ENCODE measurements at regions not wholly inside any gene's neighbourhood (a gene's known extent, or its start where the extent isn't known, plus 50 kb on each side); places are given as distances from the start of the nearest gene placed in this dataset.
A peak's percentile ranks its signal among the peaks of the same experiment; 100 is the strongest.

DNA sequence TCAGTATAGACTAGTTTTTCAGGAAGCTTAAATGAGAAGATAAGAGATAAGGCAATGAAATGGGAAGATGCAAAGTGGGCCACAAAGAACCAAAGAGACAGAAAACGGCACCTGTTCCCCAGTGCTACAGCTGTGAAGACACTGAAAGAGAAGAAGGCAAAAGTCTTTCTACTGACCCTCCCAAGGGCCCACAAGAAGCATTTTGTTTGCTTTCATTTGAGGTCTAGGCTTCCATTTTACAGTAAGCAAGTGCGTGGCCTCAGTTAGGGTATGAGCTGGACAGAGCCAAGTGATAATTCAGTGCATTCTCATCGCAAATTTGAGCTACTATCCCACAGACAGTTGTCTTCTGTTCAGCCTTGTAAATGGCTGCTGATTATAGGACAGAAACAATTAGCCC, 53.4 kb upstream of the STK17B start:
- TF ChIP-seq Cebpa-rat (IDR thresholded peaks at IDR 0.05) = no peak
- no peaks in the 10 kb centered on the region for H3K36me3 ChIP-seq
- H3K4me2 ChIP-seq = peak overlapping the region; percentile 44
- peaks cover 13% of the 10 kb centered on the region for H3K9me3 ChIP-seq
- H3K27me3 ChIP-seq = no peaks in the 10 kb centered on the region
- H3K4me3 ChIP-seq = no peak overlapping the region
- H3K4me1 ChIP-seq = peaks cover 31% of the 10 kb centered on the region
- H3K9ac ChIP-seq = no peak overlapping the region; the same call in 1 of the 2 replicates
- H3K27ac ChIP-seq = peak overlapping the region; percentile 15
- H4K20me1 ChIP-seq = no peaks in the 10 kb centered on the region

GRCh38 chr2:196225213-196225612, 53.8 kb upstream of the STK17B start:
- H3K4me1 ChIP-seq = peaks cover 27% of the 10 kb centered on the region
- no peak overlapping the region; the same call in 1 of the 2 replicates for H3K9ac ChIP-seq
- TF ChIP-seq Cebpa-rat (IDR thresholded peaks at IDR 0.05) = no peak
- no peaks in the 10 kb centered on the region for H3K36me3 ChIP-seq
- no peak overlapping the region for H3K4me3 ChIP-seq
- peak overlapping the region; percentile 15 for H3K27ac ChIP-seq
- peak overlapping the region; percentile 44 for H3K4me2 ChIP-seq
- H4K20me1 ChIP-seq = no peaks in the 10 kb centered on the region
- H3K9me3 ChIP-seq = peaks cover 13% of the 10 kb centered on the region
- H3K27me3 ChIP-seq = no peaks in the 10 kb centered on the region

DNA sequence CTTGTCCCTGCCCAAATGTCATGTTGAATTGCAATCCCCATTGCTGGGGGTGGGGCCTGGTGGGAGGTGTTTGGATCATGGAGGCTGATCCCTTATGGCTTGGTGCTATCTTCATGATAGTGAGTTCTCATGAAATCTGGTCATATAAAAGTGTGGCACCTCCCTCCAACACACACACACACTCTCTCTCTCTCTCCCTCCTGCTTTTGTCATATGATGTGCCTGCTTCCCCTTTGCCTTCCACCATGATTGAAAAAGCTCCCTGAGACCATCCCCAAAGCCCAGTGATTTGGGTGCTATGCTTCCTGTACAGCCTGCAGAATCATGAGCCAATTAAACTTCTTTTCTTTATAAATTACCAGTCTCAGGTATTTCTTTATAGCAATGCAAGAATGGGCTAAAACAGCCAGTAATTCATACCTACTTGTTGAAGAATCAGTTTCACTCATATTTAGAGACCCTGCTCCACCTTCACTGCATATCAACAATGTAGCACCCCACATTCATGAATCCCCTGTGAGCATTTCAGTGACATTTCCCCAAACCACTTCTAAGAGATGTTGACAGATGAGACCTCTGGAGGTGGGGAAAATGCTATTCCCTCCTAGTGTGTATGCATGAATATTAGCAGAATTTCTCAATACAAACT, 54.8 kb upstream of the STK17B start:
- Histone ChIP-seq H3K27me3 (no peaks in the 10 kb centered on the region), H3K9me3 (peaks cover 19% of the 10 kb centered on the region), H4K20me1 (no peaks in the 10 kb centered on the region), H3K4me1 (peaks cover 37% of the 10 kb centered on the region), H3K36me3 (no peaks in the 10 kb centered on the region), H3K4me2 (peak overlapping the region; percentile 44), H3K27ac (no peak overlapping the region), H3K4me3 (no peak overlapping the region), H3K9ac (no peak overlapping the region)
- no peak for TF ChIP-seq Cebpa-rat (IDR thresholded peaks at IDR 0.05)

- no peaks in the 10 kb centered on the region for H3K36me3 ChIP-seq
- no peak overlapping the region for H3K9ac ChIP-seq
- no peak for TF ChIP-seq Cebpa-rat (IDR thresholded peaks at IDR 0.05)
- no peaks in the 10 kb centered on the region for H4K20me1 ChIP-seq
- H3K4me2 ChIP-seq = peak overlapping the region; percentile 44; the same call in 1 of the 2 replicates
- peaks cover 42% of the 10 kb centered on the region for H3K4me1 ChIP-seq
- H3K27me3 ChIP-seq = no peaks in the 10 kb centered on the region
- no peak overlapping the region for H3K4me3 ChIP-seq
- H3K27ac ChIP-seq = no peak overlapping the region
- peaks cover 16% of the 10 kb centered on the region for H3K9me3 ChIP-seq
Measured at GRCh38 chr2:196226707-196227065, 55.3 kb upstream of the STK17B start.

DNA sequence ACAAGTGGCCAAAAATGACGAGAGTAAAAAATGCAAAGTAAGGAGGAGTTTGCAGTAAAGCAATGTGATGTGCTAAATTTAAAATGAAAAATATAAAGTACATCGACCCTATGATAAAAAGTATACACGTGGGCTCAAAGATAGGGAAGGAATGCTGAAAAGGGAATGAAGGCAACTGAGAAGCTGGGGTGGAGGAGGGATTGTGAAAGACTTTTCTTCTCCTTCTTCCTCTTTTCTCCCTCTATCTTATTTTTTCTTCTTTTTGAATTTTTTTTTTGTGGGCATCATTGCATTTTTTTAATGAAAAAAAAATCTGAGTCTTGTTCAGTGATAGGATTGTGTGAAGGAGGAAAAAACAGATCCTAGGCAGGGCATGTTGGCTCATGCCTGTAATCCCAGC, 57.6 kb upstream of the STK17B start:
- no peak overlapping the region for H3K4me2 ChIP-seq
- H3K27ac ChIP-seq = peak overlapping the region; percentile 10; the same call in 1 of the 2 replicates
- no peaks in the 10 kb centered on the region for H3K27me3 ChIP-seq
- H3K36me3 ChIP-seq = no peaks in the 10 kb centered on the region
- TF ChIP-seq Cebpa-rat (IDR thresholded peaks at IDR 0.05) = no peak
- peaks cover 65% of the 10 kb centered on the region for H3K4me1 ChIP-seq
- H3K4me3 ChIP-seq = no peak overlapping the region
- no peak overlapping the region for H3K9ac ChIP-seq
- no peaks in the 10 kb centered on the region for H4K20me1 ChIP-seq
- H3K9me3 ChIP-seq = peaks cover 8% of the 10 kb centered on the region; the same call in 1 of the 2 replicates

DNA sequence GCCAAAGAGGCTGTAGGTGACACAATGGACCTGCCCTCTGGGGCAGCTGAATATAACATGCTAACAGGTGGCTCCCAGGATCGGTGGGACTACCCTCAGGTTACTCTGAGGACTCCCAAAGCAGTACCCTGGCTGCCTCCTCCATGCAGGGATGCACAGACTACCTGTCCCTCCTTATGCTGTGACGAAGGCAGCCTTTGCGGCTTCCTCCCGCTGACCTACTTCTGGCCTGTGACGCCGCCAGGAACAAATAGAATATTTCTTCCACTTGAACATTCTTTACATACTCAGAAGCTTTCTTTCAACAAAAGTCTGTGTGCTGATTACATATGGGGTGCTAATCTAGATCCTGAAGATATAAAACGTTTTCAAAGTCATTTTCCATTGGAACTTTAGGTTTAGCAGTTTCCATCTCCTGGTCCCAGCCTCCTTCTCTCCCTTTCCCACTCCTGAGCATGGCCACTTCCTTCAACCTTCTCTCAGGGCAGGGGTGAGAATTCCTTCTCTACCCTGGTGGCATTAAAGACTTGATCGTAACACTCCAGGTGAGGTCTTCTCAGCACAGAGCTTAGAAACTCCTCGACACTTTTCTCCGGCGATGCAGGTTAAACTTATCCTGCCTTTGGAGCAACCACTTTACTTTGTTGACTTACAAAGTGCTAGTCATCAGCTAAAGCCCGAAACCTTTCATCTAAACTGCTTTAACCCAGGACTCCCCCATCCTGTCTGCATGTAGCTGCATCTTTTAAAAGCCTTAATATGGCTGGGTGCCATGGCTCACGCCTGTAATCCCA, 58.9 kb upstream of the STK17B start:
- Histone ChIP-seq H3K4me1 (peaks cover 65% of the 10 kb centered on the region), H3K9me3 (peaks cover 8% of the 10 kb centered on the region; the same call in 1 of the 2 replicates), H3K27ac (peak overlapping the region; percentile 28; the same call in 1 of the 2 replicates), H3K9ac (no peak overlapping the region), H3K4me2 (no peak overlapping the region), H3K4me3 (no peak overlapping the region), H4K20me1 (no peaks in the 10 kb centered on the region), H3K36me3 (no peaks in the 10 kb centered on the region), H3K27me3 (no peaks in the 10 kb centered on the region)
- no peak for TF ChIP-seq Cebpa-rat (IDR thresholded peaks at IDR 0.05)

GRCh38 chr2:196233021-196233804, 61.8 kb upstream of the STK17B start:
- Histone ChIP-seq H4K20me1 (no peaks in the 10 kb centered on the region), H3K9me3 (peaks cover 23% of the 10 kb centered on the region), H3K4me1 (peaks cover 67% of the 10 kb centered on the region), H3K27me3 (no peaks in the 10 kb centered on the region), H3K36me3 (no peaks in the 10 kb centered on the region), H3K4me2 (peak overlapping the region; percentile 71), H3K9ac (peak overlapping the region; percentile 59), H3K27ac (peak overlapping the region; percentile 83), H3K4me3 (peak overlapping the region; percentile 41; the same call in 1 of the 2 replicates)
- TF ChIP-seq Cebpa-rat (IDR thresholded peaks at IDR 0.05) = no peak

DNA sequence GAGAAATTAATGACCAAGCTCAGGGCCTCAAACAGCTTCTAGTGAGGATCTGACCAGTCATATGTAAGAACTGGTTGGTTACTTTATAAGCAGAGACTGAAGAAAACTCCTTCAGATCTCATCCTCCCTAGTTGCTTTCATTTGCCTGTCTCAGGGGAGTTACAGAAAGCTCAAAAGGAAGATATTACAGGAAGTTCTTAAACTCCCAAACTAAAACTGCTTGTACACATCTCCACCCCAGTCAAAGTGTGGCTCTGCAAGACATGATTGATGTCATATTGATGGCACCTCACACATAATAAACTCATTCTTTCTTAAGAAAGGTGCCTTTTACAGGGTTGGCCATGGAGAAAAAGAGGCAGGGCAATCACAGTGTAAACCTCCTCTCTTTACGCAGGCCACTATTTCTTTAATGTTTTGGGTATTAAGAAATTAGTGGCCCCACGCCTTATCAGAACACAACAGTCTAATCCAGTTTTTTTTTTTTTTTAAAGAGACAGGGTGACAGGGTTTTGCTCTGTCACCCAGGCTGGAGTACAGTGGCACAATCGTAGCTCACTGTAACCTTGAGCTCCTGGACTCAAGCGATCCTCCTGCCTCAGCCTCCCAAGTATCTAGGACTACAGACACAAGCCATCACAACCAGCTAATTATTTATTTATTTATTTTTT, 62.6 kb upstream of the STK17B start:
- H3K27ac ChIP-seq = peak overlapping the region; percentile 83
- H3K9ac ChIP-seq = peak overlapping the region; percentile 46
- TF ChIP-seq Cebpa-rat (IDR thresholded peaks at IDR 0.05) = no peak
- H3K27me3 ChIP-seq = no peaks in the 10 kb centered on the region
- H4K20me1 ChIP-seq = no peaks in the 10 kb centered on the region
- H3K4me3 ChIP-seq = peak overlapping the region; percentile 41; the same call in 1 of the 2 replicates
- H3K4me2 ChIP-seq = peak overlapping the region; percentile 71
- peaks cover 74% of the 10 kb centered on the region for H3K4me1 ChIP-seq
- H3K36me3 ChIP-seq = no peaks in the 10 kb centered on the region
- H3K9me3 ChIP-seq = peaks cover 23% of the 10 kb centered on the region

DNA sequence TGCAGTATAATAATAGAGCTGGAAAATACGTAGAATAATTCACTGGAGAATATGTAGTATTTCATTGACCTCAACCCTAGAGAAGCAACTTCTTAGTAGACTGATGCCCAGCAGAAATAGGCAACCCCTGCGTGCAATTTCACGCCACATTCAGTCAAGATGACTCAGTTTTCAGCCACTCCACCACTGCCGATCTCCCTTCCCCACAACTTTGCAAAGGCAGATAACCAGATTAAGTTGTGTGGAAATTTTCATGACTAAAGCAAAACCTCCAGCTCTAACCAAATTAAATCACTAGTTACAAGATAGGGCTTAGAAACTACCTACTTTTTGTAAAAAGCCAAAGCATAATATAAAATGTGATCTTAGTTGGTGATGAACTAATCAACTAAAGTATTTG, 63.3 kb upstream of the STK17B start:
- Histone ChIP-seq H3K27me3 (no peaks in the 10 kb centered on the region), H4K20me1 (no peaks in the 10 kb centered on the region), H3K9me3 (peaks cover 23% of the 10 kb centered on the region), H3K9ac (no peak overlapping the region), H3K4me3 (no peak overlapping the region), H3K4me2 (peak overlapping the region; percentile 71), H3K4me1 (peaks cover 81% of the 10 kb centered on the region), H3K27ac (peak overlapping the region; percentile 83), H3K36me3 (no peaks in the 10 kb centered on the region)
- TF ChIP-seq Cebpa-rat (IDR thresholded peaks at IDR 0.05) = no peak
